ENCODE measurements at regions not wholly inside any gene's neighbourhood (a gene's known extent, or its start where the extent isn't known, plus 50 kb on each side); places are given as distances from the start of the nearest gene placed in this dataset.

DNA sequence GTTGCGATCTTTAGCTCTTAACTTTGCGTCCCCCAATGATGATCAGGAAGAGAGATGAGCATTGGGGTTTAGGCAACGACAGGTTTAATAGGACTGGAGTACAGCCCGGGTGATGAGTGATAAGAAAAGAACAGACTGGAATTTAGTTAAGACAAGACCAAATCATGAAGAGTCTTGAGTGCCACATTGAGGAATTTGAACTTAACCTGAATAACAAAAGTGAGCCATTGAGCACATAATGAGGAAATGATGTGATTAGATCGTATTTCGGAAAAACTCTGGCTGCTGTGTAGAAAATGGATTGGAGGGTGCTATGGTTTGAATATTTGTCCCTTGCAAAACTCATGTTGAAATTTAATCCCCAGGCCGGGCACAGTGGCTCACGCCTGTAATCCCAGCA lies 83.2 kb upstream of the MELK start:
- Histone ChIP-seq H3K27me3 (ENCODE audit: control insufficient read depth in 1 of 2, insufficient read depth in 2 of 2, low read length in 1 of 2) (no peaks in the 10 kb centered on the region), H3K4me1 (ENCODE audit: control insufficient read depth in 1 of 2, insufficient read depth in 2 of 2, low read length in 2 of 2) (peaks cover 0 to 4% of the 10 kb centered on the region in 2 donors), H3K4me3 (ENCODE audit: low read length in 2 of 2) (no peak overlapping the region), H3K27ac (ENCODE audit: low read depth in 1 of 2, low read length in 2 of 2) (no peak overlapping the region), H3K9me3 (ENCODE audit: control insufficient read depth, low read length) (no peaks in the 10 kb centered on the region), H3K36me3 (ENCODE audit: control insufficient read depth in 1 of 2, insufficient read depth in 2 of 2, low read length in 1 of 2) (no peaks in the 10 kb centered on the region)
- DNase-seq (no peak), ATAC-seq (ENCODE audit: low FRiP score) (no peak)
- WGBS, 2 donors, result 94 to 95% methylated on average over 8 of the region's 8 CpGs
- intact Hi-C loops (cut with DNase I), result loop anchor here in 1 of 2 donors (10.0 kb wide), 2 partner anchors 65 to 85 kb away; partner anchors contain the start of gene RNF38

DNA sequence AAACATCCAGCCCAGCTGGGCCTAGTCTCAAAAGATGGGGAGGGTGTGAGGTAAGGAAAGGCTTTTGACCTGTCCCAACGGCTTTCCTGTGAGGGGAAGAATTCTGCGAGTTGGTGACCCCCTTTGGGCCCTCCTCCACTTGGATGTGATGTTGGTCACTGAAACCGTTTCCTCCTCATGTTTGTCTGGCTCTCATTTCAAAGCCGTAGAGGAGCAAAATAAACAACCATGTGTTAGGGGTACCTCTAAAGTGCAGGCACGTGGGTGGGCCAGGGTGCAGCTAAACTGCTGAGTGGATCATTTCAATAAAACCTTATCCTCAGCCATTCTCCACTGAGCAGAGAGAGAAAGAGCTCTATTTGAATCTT lies 84.3 kb upstream of the MELK start:
- Histone ChIP-seq H3K4me3 (ENCODE audit: low read length in 2 of 2) (peak overlapping the region; percentile 63 to 77), H3K9me3 (ENCODE audit: control insufficient read depth, low read length) (no peaks in the 10 kb centered on the region), H3K27me3 (ENCODE audit: control insufficient read depth in 1 of 2, insufficient read depth in 2 of 2, low read length in 1 of 2) (no peaks in the 10 kb centered on the region), H3K36me3 (ENCODE audit: control insufficient read depth in 1 of 2, insufficient read depth in 2 of 2, low read length in 1 of 2) (no peaks in the 10 kb centered on the region), H3K27ac (ENCODE audit: low read depth in 1 of 2, low read length in 2 of 2) (peak overlapping the region; percentile 93 to 94), H3K4me1 (ENCODE audit: control insufficient read depth in 1 of 2, insufficient read depth in 2 of 2, low read length in 2 of 2) (peaks cover 0 to 4% of the 10 kb centered on the region in 2 donors)
- intact Hi-C loops (cut with DNase I), result loop anchor here in 1 of 2 donors (10.0 kb wide), 2 partner anchors 66 to 84 kb away; partner anchors contain the start of gene RNF38
- DNase-seq (no peak), ATAC-seq (ENCODE audit: low FRiP score) (no peak)
- 0 to 5% methylated on average over 5 of the region's 5 CpGs for WGBS, 2 donors

DNA sequence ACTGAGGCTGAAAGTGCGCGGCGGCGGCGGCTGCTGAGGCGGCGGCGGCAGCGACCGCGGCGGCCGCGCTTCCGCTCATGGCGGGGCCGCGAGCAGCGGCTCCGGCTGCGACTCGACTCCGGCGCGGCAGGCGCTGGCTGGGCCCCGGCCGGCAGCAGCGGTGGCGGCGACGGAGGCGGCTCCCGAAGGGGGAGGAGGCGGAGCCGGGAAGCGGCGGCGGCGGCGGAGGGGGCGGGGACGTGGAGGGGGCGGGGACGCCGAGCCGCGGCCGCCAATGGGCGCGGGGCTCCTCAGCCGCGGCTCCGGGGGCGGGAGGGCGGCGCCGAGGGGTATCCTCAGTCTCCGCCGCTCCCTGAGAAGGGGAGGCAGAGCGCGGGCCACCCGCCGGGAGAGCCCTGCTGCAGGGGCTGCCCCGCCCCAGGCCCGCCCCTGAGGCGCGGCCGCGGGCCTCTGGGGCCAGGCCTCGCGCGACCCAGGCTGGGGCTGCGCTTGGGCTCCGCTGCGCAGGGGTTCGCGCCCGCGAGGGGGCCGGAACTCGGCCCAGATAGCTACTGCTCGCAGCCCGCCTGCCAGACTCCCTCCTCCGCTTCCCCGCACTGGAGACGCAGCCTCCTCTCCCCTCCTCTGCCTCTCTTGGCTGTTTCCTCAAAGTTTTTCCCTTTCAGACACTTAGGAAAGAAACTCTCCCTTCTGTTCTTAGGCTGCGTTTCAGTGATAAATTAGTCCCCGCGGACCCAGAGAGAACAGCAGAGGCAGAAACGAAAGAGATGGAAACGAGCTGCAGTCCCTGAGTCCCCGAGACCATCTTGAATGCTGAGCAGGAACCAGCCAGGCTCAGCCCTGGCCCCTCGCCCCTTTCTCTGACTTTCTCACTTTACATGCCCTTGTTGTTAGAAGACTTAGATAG lies 85.0 kb upstream of the MELK start:
- 0% methylated on average over 50 to 94 of the region's 94 CpGs for WGBS, 2 donors
- peak; percentile 95 for DNase-seq
- Histone ChIP-seq H3K36me3 (ENCODE audit: control insufficient read depth in 1 of 2, insufficient read depth in 2 of 2, low read length in 1 of 2) (no peaks in the 10 kb centered on the region), H3K27me3 (ENCODE audit: control insufficient read depth in 1 of 2, insufficient read depth in 2 of 2, low read length in 1 of 2) (no peaks in the 10 kb centered on the region), H3K4me1 (ENCODE audit: control insufficient read depth in 1 of 2, insufficient read depth in 2 of 2, low read length in 2 of 2) (peaks cover 0 to 4% of the 10 kb centered on the region in 2 donors), H3K4me3 (ENCODE audit: low read length in 2 of 2) (peak overlapping the region; percentile 95 to 100), H3K27ac (ENCODE audit: low read depth in 1 of 2, low read length in 2 of 2) (peak overlapping the region; percentile 93 to 94), H3K9me3 (ENCODE audit: control insufficient read depth, low read length) (no peaks in the 10 kb centered on the region)
- intact Hi-C loops (cut with DNase I), result loop anchor here (2.0 to 10.0 kb wide), 3 partner anchors 67 to 87 kb away; partner anchors contain the start of gene RNF38 (in 2 of the 2)
- peak; percentile 99 for ATAC-seq (ENCODE audit: low FRiP score)

DNA sequence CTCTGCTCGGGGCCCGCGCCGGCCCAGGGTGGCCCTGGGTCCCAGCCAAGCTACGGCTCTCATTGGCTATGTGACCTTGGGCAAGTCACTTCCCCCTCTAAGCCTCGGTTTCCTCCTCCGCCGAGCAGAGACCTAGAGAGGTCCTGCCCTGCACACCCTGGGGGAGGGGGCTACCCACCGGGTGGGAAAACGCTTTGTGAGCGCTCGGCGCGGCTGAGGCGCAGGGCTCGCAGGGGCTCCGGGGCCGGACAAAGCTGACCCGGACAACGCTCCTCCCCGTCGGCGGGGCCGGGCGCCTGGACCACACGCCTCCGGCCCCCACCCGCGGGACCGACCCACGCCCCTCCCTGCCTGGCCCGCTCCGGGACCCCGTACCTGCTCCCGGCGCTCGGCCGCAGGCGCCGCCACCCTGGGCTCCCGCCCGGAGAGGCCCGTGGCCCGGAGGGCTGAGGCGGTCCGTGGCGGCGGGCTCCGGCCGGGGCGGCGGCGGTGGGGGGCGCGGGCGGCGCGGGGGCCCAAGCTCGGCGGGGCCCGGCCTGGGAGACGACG lies 85.7 kb upstream of the MELK start:
- peak overlapping the region; percentile 95 to 100 for H3K4me3 ChIP-seq (ENCODE audit: low read length in 2 of 2)
- no peaks in the 10 kb centered on the region for H3K9me3 ChIP-seq (ENCODE audit: control insufficient read depth, low read length)
- H3K27ac ChIP-seq (ENCODE audit: low read depth in 1 of 2, low read length in 2 of 2), result peak overlapping the region; percentile 42 to 91
- peak; percentile 33 for ATAC-seq (ENCODE audit: low FRiP score)
- intact Hi-C loops (cut with DNase I), result loop anchor here (2.0 to 10.0 kb wide), 3 partner anchors 68 to 86 kb away; partner anchors contain the start of gene RNF38 (in 2 of the 2)
- H3K36me3 ChIP-seq (ENCODE audit: control insufficient read depth in 1 of 2, insufficient read depth in 2 of 2, low read length in 1 of 2), result no peaks in the 10 kb centered on the region
- peak; percentile 72 to 86 for DNase-seq
- H3K27me3 ChIP-seq (ENCODE audit: control insufficient read depth in 1 of 2, insufficient read depth in 2 of 2, low read length in 1 of 2), result no peaks in the 10 kb centered on the region
- H3K4me1 ChIP-seq (ENCODE audit: control insufficient read depth in 1 of 2, insufficient read depth in 2 of 2, low read length in 2 of 2), result peaks cover 0 to 4% of the 10 kb centered on the region in 2 donors
- 0 to 1% methylated on average over 34 to 63 of the region's 63 CpGs for WGBS, 2 donors

DNA sequence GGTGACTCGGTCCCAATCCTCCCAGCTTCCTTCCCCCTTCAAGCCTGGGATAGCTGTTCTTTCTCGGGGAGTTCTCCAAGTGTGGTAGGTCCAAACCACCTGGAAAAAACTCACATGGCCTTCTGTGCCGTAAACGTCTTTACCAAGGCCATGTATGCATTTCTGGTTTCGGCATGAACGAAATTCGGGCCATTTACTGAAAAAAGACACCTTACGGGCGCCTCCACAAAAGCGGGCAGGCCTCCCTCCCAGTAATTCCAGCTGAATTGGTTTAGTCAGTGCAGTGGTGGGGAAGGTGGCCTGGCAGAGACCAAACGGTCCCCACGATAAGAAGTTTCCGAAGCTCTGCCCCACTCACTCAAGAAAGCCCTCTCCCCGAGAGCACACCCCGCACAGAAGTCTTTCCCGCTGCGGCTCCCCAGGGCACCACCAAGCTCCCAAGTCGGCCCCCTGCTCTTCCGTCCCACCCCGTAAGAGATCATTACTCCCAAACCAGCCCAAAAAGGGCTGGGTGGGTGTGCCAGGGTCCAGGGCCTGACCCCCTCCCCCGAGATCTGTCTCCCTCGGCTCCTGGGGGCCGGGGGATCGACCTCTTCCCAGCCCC lies 86.3 kb upstream of the MELK start:
- ATAC-seq (ENCODE audit: low FRiP score), result peak; percentile 16
- Histone ChIP-seq H3K4me1 (ENCODE audit: control insufficient read depth in 1 of 2, insufficient read depth in 2 of 2, low read length in 2 of 2) (peaks cover 0 to 4% of the 10 kb centered on the region in 2 donors), H3K27me3 (ENCODE audit: control insufficient read depth in 1 of 2, insufficient read depth in 2 of 2, low read length in 1 of 2) (no peaks in the 10 kb centered on the region), H3K27ac (ENCODE audit: low read depth in 1 of 2, low read length in 2 of 2) (peak overlapping the region in 1 of 2 donors; percentile 42), H3K4me3 (ENCODE audit: low read length in 2 of 2) (peak overlapping the region; percentile 95 to 100), H3K36me3 (ENCODE audit: control insufficient read depth in 1 of 2, insufficient read depth in 2 of 2, low read length in 1 of 2) (no peaks in the 10 kb centered on the region), H3K9me3 (ENCODE audit: control insufficient read depth, low read length) (no peaks in the 10 kb centered on the region)
- WGBS, 2 donors, result 1% methylated on average over 24 of the region's 24 CpGs
- no peak for DNase-seq
- intact Hi-C loops (cut with DNase I), result loop anchor here (2.0 to 10.0 kb wide), 3 partner anchors 68 to 86 kb away; partner anchors contain the start of gene RNF38 (in 2 of the 2)

DNA sequence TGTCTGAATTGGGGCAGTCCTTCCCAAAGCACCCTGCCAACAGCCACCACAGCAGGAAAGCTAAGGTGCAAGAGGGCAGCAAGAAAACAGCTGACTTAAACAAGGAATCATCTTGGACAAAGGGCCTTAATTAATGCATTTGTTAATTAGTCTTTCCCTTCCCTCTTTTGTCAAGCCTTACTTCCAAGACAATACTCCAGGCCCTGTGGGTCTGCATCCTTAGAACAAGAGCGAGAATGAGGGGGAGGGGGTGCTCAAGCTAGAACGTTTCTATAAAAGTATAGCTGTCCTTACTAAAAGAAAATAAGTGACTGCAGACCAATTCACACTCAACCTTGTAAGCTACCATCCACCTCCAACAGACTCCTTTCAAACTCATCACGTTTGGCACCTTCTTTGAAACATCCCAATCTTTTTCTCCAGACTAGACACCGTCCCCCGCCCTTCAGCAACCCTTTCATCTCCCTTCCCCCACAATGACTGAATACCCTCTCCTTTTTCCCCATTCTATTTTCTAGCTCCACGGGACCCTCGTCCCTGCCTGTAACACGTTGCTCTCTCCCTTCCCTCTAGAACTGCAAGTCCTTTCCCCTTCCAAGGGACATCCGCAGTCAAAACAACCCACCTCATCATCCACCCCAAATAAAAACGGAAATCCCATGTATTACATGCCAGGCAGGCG lies 85.7 kb upstream of the RNF38 start:
- Histone ChIP-seq H3K27ac (ENCODE audit: low read depth in 1 of 2, low read length in 2 of 2) (no peak overlapping the region), H3K27me3 (ENCODE audit: control insufficient read depth in 1 of 2, insufficient read depth in 2 of 2, low read length in 1 of 2) (no peaks in the 10 kb centered on the region), H3K4me3 (ENCODE audit: low read length in 2 of 2) (peak overlapping the region; percentile 95 to 100), H3K4me1 (ENCODE audit: control insufficient read depth in 1 of 2, insufficient read depth in 2 of 2, low read length in 2 of 2) (peaks cover 0 to 4% of the 10 kb centered on the region in 2 donors), H3K9me3 (ENCODE audit: control insufficient read depth, low read length) (no peaks in the 10 kb centered on the region), H3K36me3 (ENCODE audit: control insufficient read depth in 1 of 2, insufficient read depth in 2 of 2, low read length in 1 of 2) (no peaks in the 10 kb centered on the region)
- no peak for ATAC-seq (ENCODE audit: low FRiP score)
- 13% methylated on average over 11 of the region's 11 CpGs for WGBS, 2 donors
- intact Hi-C loops (cut with DNase I), result loop anchor here (2.0 to 10.0 kb wide), 3 partner anchors 69 to 85 kb away; partner anchors contain the start of gene RNF38 (in 2 of the 2)
- no peak for DNase-seq

DNA sequence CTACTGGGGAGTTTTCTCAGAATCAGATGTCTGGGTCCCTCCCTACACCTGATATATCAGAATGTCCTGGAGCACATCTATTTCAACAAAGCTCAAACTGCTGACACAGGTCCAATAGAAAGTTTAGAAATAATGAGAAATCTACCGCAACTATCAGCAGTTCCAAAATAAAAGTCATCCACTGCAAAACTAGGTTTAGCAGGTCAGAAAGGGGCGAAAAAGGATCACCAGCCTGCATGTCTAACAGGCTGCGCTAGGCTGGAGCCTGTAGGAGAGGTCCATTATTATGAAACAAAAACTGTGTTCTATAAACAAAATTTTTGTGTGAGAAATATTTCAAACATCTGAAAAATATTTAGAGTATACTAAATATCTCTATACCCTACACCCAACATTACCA lies 84.1 kb upstream of the RNF38 start:
- Histone ChIP-seq H3K27ac (ENCODE audit: low read depth in 1 of 2, low read length in 2 of 2) (no peak overlapping the region), H3K27me3 (ENCODE audit: control insufficient read depth in 1 of 2, insufficient read depth in 2 of 2, low read length in 1 of 2) (no peaks in the 10 kb centered on the region), H3K4me1 (ENCODE audit: control insufficient read depth in 1 of 2, insufficient read depth in 2 of 2, low read length in 2 of 2) (peaks cover 0 to 4% of the 10 kb centered on the region in 2 donors), H3K9me3 (ENCODE audit: control insufficient read depth, low read length) (no peaks in the 10 kb centered on the region), H3K36me3 (ENCODE audit: control insufficient read depth in 1 of 2, insufficient read depth in 2 of 2, low read length in 1 of 2) (no peaks in the 10 kb centered on the region), H3K4me3 (ENCODE audit: low read length in 2 of 2) (no peak overlapping the region)
- WGBS, 2 donors, result 86 to 89% methylated on average over 3 of the region's 3 CpGs
- intact Hi-C loops (cut with DNase I), result loop anchor here in 1 of 2 donors (10.0 kb wide), 2 partner anchors 71 to 79 kb away; partner anchors contain the start of gene RNF38
- ATAC-seq (ENCODE audit: low FRiP score), result no peak
- DNase-seq, result no peak

DNA sequence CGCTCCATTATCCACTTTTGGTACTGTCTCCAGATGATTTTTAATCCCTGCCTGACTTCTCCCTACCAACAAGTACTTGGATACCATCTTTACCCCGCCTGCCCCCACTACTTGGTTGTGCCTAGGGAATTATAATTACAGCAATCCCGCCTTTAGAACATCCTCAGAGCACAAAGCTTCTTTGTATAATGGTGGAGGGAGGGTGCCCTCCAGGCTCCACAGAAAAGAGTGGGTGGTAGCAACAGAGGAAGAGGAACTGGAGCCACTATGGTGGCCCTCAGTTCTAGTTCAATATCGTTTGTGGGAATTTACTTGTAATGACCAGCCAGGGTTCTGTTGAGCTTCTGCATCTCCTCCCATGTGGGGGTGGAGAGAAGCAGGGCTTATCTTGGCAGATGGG lies 79.0 kb upstream of the RNF38 start:
- Histone ChIP-seq H3K36me3 (ENCODE audit: control insufficient read depth in 1 of 2, insufficient read depth in 2 of 2, low read length in 1 of 2) (no peaks in the 10 kb centered on the region), H3K9me3 (ENCODE audit: control insufficient read depth, low read length) (no peaks in the 10 kb centered on the region), H3K4me3 (ENCODE audit: low read length in 2 of 2) (no peak overlapping the region), H3K27ac (ENCODE audit: low read depth in 1 of 2, low read length in 2 of 2) (no peak overlapping the region), H3K4me1 (ENCODE audit: control insufficient read depth in 1 of 2, insufficient read depth in 2 of 2, low read length in 2 of 2) (no peaks in the 10 kb centered on the region), H3K27me3 (ENCODE audit: control insufficient read depth in 1 of 2, insufficient read depth in 2 of 2, low read length in 1 of 2) (no peaks in the 10 kb centered on the region)
- ATAC-seq (ENCODE audit: low FRiP score) (no peak), DNase-seq (no peak)
- 55 to 56% methylated on average over 4 of the region's 4 CpGs for WGBS, 2 donors
- intact Hi-C loops (cut with DNase I), result no loop called here
